HCT116 (cell line): ENCODE measurements at regions not wholly inside any gene's neighbourhood (a gene's known extent, or its start where the extent isn't known, plus 50 kb on each side); places are given as distances from the start of the nearest gene placed in this dataset.

Experiments
- CEBPB ChIP-seq: IDR thresholded peaks from 2 replicates; pipeline ENCODE4 v1.6.1; 2012; ENCODE audit warnings: low read depth
- EZH2phosphoT487 ChIP-seq: fragments of 200-600 bp; IDR thresholded peaks from 2 replicates; pipeline ENCODE4 v1.6.1; 2018; ENCODE audit warnings: antibody characterized with exemption, borderline replicate concordance
- POLR2A ChIP-seq: IDR thresholded peaks from 2 replicates; pipeline ENCODE4 v1.7.0; 2011; ENCODE audit warnings: borderline replicate concordance; ENCODE audit not compliant: insufficient read depth, insufficient read length; ENCODE audit errors: extremely low read depth
- POLR2AphosphoS5 ChIP-seq: IDR thresholded peaks from 2 replicates; pipeline ENCODE4 v1.6.1; 2011; ENCODE audit warnings: mild to moderate bottlenecking, low read depth, low read length, moderate library complexity
- SIN3A ChIP-seq: IDR thresholded peaks from 2 replicates; pipeline ENCODE4 v1.6.1; 2012; ENCODE audit warnings: low read depth
- ZNF274 ChIP-seq: fragments of 200-500 bp; sonication (Bioruptor generic); IDR thresholded peaks from 2 replicates; pipeline ENCODE4 v1.6.1; 2014; ENCODE audit warnings: mild to moderate bottlenecking, low read depth, low read length, inconsistent platforms
- TF ChIP-seq, protein P1 (sequence below): IDR thresholded peaks from 2 replicates; pipeline ENCODE4 v1.6.1; 2012
- TF ChIP-seq, protein P2 (sequence below), 3 experiments: fragments of 200-600 bp in 1 of 3; sonication (generic) in 1 of 3; IDR thresholded peaks in 2 of 3; conservative IDR thresholded peaks in 1 of 3; 2 replicates each; pipeline ENCODE4 v1.5.1; 2012 to 2017; ENCODE audit warnings: low read depth in 2 of 3, low read length in 2 of 3, antibody characterized with exemption in 1 of 3, borderline replicate concordance in 1 of 3, control low read depth in 1 of 3, mild to moderate bottlenecking in 1 of 3, mixed read lengths in 1 of 3, mixed run types in 1 of 3, moderate library complexity in 1 of 3; ENCODE audit not compliant: insufficient read depth in 1 of 3
- TF ChIP-seq, protein P3 (sequence below): IDR thresholded peaks from 2 replicates; pipeline ENCODE4 v1.6.1; 2012; ENCODE audit warnings: low read depth

DNA sequence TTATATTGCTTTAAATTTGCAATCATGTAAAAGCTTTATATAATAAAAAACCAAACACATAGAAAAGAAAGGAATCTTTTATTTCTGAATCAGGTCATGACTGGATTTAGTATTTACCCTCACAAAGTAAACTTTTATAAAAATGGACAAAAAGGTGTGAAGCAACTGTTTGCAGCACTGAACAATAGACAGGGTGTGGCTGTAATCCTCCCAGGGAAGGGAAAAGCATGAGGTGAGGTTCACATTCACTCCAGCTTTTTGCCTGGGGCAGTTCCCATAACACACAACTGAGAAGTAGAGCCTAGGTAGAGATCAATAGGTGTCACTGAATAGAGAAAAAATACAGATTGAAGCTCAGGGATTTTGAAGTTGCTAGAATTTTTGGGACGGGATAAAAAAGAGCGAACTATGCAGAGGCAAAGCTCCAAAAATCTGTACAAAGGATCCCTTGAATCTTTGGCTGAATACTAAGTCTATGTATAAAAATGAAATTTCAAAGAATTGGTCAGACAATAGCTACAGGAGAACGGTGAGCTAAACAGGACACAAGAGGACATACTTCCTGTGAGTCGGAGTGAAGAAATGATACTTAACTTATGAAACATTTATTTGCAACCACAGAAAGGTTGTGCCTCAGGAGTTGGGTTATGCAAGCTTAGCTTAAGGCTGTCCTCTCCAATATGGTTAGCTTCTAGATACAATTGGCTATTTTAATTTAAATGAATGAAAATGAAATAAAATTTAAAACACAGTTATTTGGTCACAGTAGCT is 162.0 kb upstream of the ZP4 start:
- TF ChIP-seq, protein P1, sequence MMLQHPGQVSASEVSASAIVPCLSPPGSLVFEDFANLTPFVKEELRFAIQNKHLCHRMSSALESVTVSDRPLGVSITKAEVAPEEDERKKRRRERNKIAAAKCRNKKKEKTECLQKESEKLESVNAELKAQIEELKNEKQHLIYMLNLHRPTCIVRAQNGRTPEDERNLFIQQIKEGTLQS: no peak
- TF ChIP-seq, protein P2, sequence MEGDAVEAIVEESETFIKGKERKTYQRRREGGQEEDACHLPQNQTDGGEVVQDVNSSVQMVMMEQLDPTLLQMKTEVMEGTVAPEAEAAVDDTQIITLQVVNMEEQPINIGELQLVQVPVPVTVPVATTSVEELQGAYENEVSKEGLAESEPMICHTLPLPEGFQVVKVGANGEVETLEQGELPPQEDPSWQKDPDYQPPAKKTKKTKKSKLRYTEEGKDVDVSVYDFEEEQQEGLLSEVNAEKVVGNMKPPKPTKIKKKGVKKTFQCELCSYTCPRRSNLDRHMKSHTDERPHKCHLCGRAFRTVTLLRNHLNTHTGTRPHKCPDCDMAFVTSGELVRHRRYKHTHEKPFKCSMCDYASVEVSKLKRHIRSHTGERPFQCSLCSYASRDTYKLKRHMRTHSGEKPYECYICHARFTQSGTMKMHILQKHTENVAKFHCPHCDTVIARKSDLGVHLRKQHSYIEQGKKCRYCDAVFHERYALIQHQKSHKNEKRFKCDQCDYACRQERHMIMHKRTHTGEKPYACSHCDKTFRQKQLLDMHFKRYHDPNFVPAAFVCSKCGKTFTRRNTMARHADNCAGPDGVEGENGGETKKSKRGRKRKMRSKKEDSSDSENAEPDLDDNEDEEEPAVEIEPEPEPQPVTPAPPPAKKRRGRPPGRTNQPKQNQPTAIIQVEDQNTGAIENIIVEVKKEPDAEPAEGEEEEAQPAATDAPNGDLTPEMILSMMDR (IDR thresholded peaks at IDR 0.05 in 2 of 3, conservative IDR thresholded peaks at IDR 0.05 in 1 of 3; ENCODE audit: borderline replicate concordance in 1 of 3, insufficient read depth in 1 of 3, low read depth in 2 of 3, low read length in 2 of 3): no peak
- TF ChIP-seq, protein P3, sequence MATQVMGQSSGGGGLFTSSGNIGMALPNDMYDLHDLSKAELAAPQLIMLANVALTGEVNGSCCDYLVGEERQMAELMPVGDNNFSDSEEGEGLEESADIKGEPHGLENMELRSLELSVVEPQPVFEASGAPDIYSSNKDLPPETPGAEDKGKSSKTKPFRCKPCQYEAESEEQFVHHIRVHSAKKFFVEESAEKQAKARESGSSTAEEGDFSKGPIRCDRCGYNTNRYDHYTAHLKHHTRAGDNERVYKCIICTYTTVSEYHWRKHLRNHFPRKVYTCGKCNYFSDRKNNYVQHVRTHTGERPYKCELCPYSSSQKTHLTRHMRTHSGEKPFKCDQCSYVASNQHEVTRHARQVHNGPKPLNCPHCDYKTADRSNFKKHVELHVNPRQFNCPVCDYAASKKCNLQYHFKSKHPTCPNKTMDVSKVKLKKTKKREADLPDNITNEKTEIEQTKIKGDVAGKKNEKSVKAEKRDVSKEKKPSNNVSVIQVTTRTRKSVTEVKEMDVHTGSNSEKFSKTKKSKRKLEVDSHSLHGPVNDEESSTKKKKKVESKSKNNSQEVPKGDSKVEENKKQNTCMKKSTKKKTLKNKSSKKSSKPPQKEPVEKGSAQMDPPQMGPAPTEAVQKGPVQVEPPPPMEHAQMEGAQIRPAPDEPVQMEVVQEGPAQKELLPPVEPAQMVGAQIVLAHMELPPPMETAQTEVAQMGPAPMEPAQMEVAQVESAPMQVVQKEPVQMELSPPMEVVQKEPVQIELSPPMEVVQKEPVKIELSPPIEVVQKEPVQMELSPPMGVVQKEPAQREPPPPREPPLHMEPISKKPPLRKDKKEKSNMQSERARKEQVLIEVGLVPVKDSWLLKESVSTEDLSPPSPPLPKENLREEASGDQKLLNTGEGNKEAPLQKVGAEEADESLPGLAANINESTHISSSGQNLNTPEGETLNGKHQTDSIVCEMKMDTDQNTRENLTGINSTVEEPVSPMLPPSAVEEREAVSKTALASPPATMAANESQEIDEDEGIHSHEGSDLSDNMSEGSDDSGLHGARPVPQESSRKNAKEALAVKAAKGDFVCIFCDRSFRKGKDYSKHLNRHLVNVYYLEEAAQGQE: no peak
- TF ChIP-seq POLR2AphosphoS5 (no peak), SIN3A (no peak), ZNF274 (no peak), EZH2phosphoT487 (no peak), POLR2A (no peak), CEBPB (no peak)
